GM12891 (cell line): ENCODE measurements at regions not wholly inside any gene's neighbourhood (a gene's known extent, or its start where the extent isn't known, plus 50 kb on each side); places are given as distances from the start of the nearest gene placed in this dataset.

ENCODE experiments used
- DNase-seq: peaks from one replicate; pipeline ENCODE4 v3.0.0; 2011; ENCODE audit warnings: low spot score; ENCODE audit not compliant: insufficient read length
- FAIRE-seq: peaks from 2 replicates; lab custom pipeline; 2011; peaks lifted over from hg19 to GRCh38; lab: Jason Lieb, UNC
- PAX5 ChIP-seq: IDR thresholded peaks from 2 replicates; pipeline ENCODE4 v1.6.1; 2011; ENCODE audit warnings: low read length, moderate library complexity, mild to moderate bottlenecking; ENCODE audit not compliant: insufficient read depth, severe bottlenecking
- POLR2A ChIP-seq: IDR thresholded peaks from 2 replicates; pipeline ENCODE4 v1.6.1; 2011; ENCODE audit warnings: low read depth, low read length, control low read depth
- POLR2AphosphoS5 ChIP-seq: IDR thresholded peaks from 2 replicates; pipeline ENCODE4 v1.6.1; 2011; ENCODE audit warnings: low read depth, low read length, control low read depth
- POU2F2 ChIP-seq: IDR thresholded peaks from 2 replicates; pipeline ENCODE4 v1.6.1; 2011; ENCODE audit warnings: low read depth, mild to moderate bottlenecking, control low read depth, low read length, moderate library complexity
- SPI1 ChIP-seq: IDR thresholded peaks from 2 replicates; pipeline ENCODE4 v1.6.1; 2011; ENCODE audit warnings: low read depth, low read length, control low read depth
- TAF1 ChIP-seq: IDR thresholded peaks from 2 replicates; pipeline ENCODE4 v1.6.1; 2011; ENCODE audit warnings: low read depth, low read length, control low read depth

DNA sequence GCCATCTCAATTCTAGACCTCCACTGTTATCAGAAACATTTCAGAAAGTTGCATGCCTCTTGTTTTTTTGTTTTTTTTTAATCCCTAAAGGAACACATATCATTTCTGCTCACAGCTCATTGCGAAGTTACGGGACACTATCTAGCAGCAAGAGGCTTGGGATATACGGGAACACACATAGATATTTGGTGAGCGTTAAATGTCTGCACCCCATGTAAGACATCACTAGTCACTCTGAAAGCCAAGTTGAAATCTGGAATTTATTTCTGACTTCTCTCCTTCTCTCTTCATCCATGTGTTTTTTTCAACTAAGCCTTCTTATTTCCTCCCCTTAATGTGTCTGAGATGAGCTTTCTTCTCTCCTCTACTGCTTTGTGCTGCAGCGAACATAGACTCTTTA lies 683.7 kb downstream of the PDHA2 start:
- no peak for DNase-seq
- TF ChIP-seq SPI1: no peak
- no peak for TF ChIP-seq POLR2A
- TF ChIP-seq POU2F2: no peak
- no peak for TF ChIP-seq POLR2AphosphoS5
- no peak for TF ChIP-seq TAF1
- no peak for TF ChIP-seq PAX5
- FAIRE-seq: no peak

DNA sequence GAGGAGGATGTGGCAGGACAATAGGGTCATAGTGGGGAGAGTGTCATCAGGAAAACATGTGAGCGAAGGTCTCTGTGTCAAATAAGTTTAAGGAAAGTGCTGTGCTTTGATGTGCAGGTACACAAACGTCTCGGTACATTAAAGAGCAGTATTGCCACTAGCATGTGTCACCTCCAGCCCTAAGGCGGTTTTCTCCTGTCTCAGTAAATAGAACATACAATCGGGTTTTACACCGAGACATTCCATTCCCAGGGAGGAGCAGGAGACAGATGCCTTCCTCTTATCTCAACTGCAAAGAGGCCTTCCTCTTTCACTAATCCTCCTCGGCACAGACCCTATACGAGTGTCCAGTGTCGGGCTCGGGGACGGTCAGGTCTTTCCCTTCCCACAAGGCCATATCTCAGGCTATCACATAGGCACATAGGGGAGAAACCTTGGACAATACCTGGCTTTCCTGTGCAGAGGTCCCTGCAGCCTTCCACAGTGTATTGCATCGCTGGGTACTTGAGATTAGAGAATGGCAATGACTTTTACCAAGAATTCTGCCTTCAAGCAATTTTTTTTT lies 684.5 kb downstream of the PDHA2 start:
- DNase-seq (no peak), FAIRE-seq (no peak)
- TF ChIP-seq POU2F2 (no peak), POLR2A (no peak), SPI1 (no peak), POLR2AphosphoS5 (no peak), PAX5 (no peak), TAF1 (no peak)

DNA sequence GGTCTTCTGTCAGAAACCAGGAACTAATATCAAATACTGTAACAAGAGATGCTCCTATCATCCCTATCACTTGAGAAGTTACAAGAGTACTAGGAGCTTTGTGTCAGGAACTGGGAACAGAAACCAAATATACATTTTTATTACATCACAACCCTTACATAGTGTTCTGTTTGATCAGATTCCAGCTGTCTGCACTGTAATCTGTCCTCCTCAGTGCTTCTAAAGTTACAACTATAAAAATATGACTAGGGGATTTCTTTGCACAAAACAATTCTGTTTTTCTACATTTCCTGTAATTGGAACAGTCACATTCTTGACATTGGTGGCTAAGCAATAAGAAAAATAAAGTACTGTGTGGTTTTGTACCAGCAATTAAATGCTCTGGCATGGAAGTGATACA lies 686.0 kb downstream of the PDHA2 start:
- no peak for TF ChIP-seq POLR2A
- TF ChIP-seq POU2F2: no peak
- no peak for TF ChIP-seq SPI1
- no peak for TF ChIP-seq TAF1
- TF ChIP-seq POLR2AphosphoS5: no peak
- no peak for TF ChIP-seq PAX5
- FAIRE-seq (no peak), DNase-seq (no peak)

DNA sequence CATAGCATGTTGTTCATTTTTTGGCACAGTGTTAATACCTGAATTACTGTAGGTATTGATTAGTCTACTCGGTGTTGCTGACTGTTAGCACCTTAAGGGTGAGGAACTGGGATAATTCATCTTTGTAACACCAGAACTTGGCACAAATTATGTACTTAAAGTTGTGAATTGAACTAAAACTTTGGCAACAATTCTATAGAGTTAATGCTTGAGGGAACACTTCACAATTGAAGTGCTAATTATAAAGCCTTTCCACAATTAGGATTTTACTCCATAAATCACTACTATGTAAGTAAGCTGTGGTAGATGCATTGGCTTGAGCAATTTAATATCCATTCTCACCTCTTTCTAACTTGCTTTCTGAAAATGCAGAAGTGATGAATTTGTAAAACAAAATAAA lies 686.7 kb downstream of the PDHA2 start:
- DNase-seq (no peak), FAIRE-seq (no peak)
- no peak for TF ChIP-seq POLR2AphosphoS5
- TF ChIP-seq POLR2A: no peak

DNA sequence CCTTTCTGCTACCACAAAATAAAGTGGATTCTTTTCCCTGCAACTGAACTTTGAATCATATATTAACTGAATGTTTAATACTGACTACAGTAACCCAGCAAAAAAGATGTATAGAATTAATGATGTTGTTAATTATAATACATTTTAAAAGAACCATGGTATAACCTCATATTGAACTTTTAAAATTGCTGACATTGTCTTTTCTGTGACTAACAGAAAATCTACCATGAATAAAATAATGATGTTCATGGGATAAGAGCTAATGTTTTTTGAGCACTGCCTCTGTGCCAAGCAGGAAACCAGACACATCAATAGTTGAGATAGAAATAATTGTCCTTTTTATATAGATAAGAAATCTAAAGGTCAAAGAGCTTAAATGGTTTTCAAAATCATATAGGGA lies 691.9 kb downstream of the PDHA2 start:
- TF ChIP-seq SPI1 (no peak), POLR2AphosphoS5 (no peak), POLR2A (no peak), TAF1 (no peak), PAX5 (no peak), POU2F2 (no peak)
- FAIRE-seq: no peak
- DNase-seq: no peak

DNA sequence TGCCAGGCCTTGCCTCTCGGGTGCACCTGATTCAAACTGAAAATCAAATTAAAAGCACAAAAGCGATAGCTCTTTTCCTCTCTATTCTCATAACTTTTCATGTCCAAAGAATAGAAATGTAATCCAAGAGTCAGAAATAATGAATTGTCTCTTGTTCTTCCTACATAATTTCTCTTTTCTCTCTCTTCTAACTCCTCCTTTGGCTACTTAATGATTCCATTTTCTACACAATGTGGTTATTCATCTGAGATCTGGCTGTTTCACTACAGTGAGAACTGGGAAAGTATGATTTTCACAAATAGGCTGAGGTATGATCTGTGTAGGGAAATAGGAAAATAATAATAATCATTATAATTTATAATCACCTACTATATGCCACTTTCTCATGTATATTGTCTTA lies 703.5 kb downstream of the PDHA2 start:
- no peak for TF ChIP-seq POLR2A
- no peak for TF ChIP-seq TAF1
- TF ChIP-seq POLR2AphosphoS5: no peak
- TF ChIP-seq PAX5: no peak
- TF ChIP-seq SPI1: no peak
- no peak for TF ChIP-seq POU2F2
- DNase-seq (no peak), FAIRE-seq (no peak)

DNA sequence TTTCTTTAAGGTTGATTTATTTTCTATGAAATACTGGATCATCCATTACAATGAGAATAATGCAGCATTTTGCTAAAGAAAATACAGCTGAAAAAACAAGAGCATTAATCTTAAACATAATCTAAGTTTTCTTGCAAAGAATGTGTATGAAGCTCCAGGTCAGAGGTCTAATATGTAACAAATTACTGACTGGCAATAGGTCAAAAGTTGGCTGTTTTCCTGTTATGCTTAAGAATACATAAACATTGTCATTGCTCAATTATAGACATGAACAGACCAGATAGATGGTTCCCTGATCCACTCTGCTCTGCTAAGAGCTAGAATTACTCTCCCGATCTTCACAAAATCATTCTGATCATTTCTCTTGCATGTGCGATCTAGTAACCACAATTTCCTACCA lies 718.6 kb downstream of the PDHA2 start:
- FAIRE-seq: no peak
- no peak for DNase-seq
- no peak for TF ChIP-seq TAF1
- no peak for TF ChIP-seq POLR2A
- no peak for TF ChIP-seq PAX5

DNA sequence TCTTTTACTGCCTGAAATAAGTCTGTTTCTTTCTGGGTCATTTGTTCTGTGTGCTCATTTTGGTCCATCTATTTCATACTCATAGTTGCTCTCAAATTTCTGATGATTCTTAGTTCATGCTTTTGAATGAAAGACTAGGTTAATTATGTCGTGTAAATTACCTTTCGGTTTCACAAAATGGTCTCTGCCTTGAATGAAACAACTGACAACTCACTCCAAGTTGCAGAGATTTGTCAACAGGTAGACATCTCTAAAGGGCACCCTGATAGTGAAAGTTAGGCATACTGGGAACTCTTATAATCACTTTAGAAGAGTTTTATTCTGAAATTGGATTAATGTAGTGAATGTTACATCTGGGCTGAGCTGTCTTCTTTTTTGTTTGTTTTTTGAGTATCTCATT lies 726.9 kb downstream of the PDHA2 start:
- FAIRE-seq (no peak), DNase-seq (no peak)
- TF ChIP-seq PAX5: no peak
- TF ChIP-seq SPI1: no peak
- no peak for TF ChIP-seq TAF1
- TF ChIP-seq POLR2A: no peak
- TF ChIP-seq POU2F2: no peak
- TF ChIP-seq POLR2AphosphoS5: no peak

DNA sequence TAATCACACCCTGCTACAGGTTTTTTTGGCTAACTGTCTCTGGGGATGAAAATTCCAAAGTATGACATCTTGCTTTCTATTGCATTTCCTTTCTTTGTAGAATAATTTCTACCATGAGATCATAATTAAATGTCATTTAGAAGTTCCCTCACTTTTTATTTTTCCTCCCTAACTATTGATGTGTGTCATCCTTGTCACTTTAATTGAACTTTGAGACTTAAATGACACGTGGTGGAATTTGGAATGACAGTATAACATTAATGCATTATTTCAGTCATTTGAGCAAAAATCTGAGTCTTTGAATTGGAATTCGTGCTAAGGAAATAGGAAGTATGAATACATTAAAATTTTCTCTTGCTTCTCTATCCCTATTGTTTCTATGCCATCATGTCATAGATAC lies 745.4 kb downstream of the PDHA2 start:
- no peak for TF ChIP-seq TAF1
- TF ChIP-seq POLR2AphosphoS5: no peak
- DNase-seq (no peak), FAIRE-seq (no peak)

DNA sequence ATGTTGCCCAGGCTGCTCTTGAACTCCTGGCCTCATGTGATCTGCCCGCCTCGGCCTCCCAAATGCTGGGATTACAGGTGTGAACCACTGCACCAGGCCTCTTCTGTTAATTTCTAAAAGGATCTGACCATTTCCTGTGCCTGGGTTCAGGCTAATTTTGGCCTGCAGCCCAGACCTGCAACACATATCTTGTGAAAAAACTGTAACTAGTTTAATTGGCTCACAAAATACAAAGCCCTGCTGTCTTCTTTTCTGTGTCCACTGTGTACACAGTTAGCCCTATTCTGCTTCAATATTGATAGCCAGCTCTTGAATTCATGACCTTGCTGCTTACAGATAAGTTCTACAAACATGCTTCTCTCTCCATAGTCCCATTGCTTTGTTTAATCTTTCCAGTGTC lies 753.5 kb downstream of the PDHA2 start:
- TF ChIP-seq SPI1: no peak
- no peak for TF ChIP-seq TAF1
- TF ChIP-seq POLR2A: no peak
- no peak for TF ChIP-seq POLR2AphosphoS5
- TF ChIP-seq POU2F2: no peak
- TF ChIP-seq PAX5: no peak
- DNase-seq (no peak), FAIRE-seq (no peak)

DNA sequence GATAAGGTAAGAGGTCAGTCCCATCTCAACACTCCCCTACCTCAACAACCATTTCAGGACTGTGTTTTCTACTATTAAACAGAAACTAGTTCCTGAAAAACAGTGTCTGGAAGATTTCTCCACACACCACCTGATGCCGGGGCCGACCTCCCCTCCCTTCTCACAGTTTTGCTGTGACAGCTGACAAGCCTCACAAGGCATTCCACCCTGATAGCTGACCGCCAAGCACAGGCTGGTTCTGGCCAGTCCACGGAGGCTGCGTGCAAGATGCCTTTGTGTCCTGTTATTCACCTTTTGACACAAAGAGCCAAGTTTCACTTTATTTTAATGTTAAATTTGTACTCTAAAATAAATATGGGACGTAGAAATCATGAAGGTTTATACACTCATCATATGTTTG lies 758.6 kb downstream of the PDHA2 start:
- FAIRE-seq (no peak), DNase-seq (no peak)
- no peak for TF ChIP-seq POU2F2
- no peak for TF ChIP-seq POLR2AphosphoS5
- TF ChIP-seq POLR2A: no peak
- no peak for TF ChIP-seq TAF1
- TF ChIP-seq PAX5: no peak
- no peak for TF ChIP-seq SPI1
